Uterus (tissue), 3 donors: ENCODE measurements at regions not wholly inside any gene's neighbourhood (a gene's known extent, or its start where the extent isn't known, plus 50 kb on each side); places are given as distances from the start of the nearest gene placed in this dataset.

Experiments used
- DNase-seq, 2 donors: peaks; one replicate each; pipeline ENCODE4 v3.0.0-alpha.2; 2019 to 2020
- H3K27ac ChIP-seq, 2 donors: fragments of 200-600 bp; sonication (generic); 1 replicate in 1 of 2; 2 replicates in 1 of 2; pipeline ENCODE4 v1.5.1; 2016 to 2018
- H3K27me3 ChIP-seq, 2 donors: fragments of 200-600 bp; sonication (generic); one replicate each; pipeline ENCODE4 v1.5.1; 2018 to 2019; ENCODE audit warnings: control low read depth in 1 of 2
- H3K36me3 ChIP-seq, 2 donors: fragments of 200-600 bp; sonication (generic); one replicate each; pipeline ENCODE4 v1.5.1; 2019; ENCODE audit warnings: control low read depth in 1 of 2
- H3K4me1 ChIP-seq, 2 donors: fragments of 200-600 bp; sonication (generic); one replicate each; pipeline ENCODE4 v1.5.1; 2018 to 2019; ENCODE audit warnings: control low read depth in 1 of 2
- H3K4me3 ChIP-seq, 2 donors: fragments of 200-600 bp; sonication (generic); 1 replicate in 1 of 2; 2 replicates in 1 of 2; pipeline ENCODE4 v1.5.1; 2018 to 2019; ENCODE audit warnings: mild to moderate bottlenecking in 1 of 2
- H3K9me3 ChIP-seq, 2 donors: fragments of 200-600 bp; sonication (generic); one replicate each; pipeline ENCODE4 v1.5.1; 2019; ENCODE audit warnings: control low read depth in 1 of 2
- POLR2A ChIP-seq, 2 donors: fragments of 450-650 bp; IDR thresholded peaks; one replicate each; pipeline ENCODE4 v1.6.1; 2016; ENCODE audit warnings: antibody characterized with exemption in 2 of 2, mild to moderate bottlenecking in 1 of 2, moderate library complexity in 1 of 2
- intact Hi-C: fragments of 100-400 bp; cut with DNase I; formaldehyde crosslinking; loops from one replicate; pipeline ENCODE4 v1.15.1; 2023; ENCODE audit warnings: low total_unique reads
- TF ChIP-seq, protein P1 (sequence below), 4 experiments: fragments of 200-600 bp in 2 of 4; fragments of 450-650 bp in 2 of 4; sonication (generic) in 2 of 4; IDR thresholded peaks; one replicate each; pipeline ENCODE4 v1.5.1; 2016 to 2019; ENCODE audit warnings: antibody characterized with exemption in 4 of 4, mild to moderate bottlenecking in 2 of 4, moderate library complexity in 1 of 4
- donor health status: DM: yes; HTN: yes; CAD: no.

- no peak overlapping the region for H3K4me3 ChIP-seq
- H3K36me3 ChIP-seq, result no peaks in the 10 kb centered on the region
- H3K9me3 ChIP-seq, result no peaks in the 10 kb centered on the region
- TF ChIP-seq, protein P1, sequence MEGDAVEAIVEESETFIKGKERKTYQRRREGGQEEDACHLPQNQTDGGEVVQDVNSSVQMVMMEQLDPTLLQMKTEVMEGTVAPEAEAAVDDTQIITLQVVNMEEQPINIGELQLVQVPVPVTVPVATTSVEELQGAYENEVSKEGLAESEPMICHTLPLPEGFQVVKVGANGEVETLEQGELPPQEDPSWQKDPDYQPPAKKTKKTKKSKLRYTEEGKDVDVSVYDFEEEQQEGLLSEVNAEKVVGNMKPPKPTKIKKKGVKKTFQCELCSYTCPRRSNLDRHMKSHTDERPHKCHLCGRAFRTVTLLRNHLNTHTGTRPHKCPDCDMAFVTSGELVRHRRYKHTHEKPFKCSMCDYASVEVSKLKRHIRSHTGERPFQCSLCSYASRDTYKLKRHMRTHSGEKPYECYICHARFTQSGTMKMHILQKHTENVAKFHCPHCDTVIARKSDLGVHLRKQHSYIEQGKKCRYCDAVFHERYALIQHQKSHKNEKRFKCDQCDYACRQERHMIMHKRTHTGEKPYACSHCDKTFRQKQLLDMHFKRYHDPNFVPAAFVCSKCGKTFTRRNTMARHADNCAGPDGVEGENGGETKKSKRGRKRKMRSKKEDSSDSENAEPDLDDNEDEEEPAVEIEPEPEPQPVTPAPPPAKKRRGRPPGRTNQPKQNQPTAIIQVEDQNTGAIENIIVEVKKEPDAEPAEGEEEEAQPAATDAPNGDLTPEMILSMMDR (IDR thresholded peaks at IDR 0.05), result no peak
- no peak for TF ChIP-seq POLR2A (IDR thresholded peaks at IDR 0.05)
- H3K27me3 ChIP-seq, result no peaks in the 10 kb centered on the region
- no peak for DNase-seq
- H3K27ac ChIP-seq, result no peak overlapping the region
- H3K4me1 ChIP-seq, result no peaks in the 10 kb centered on the region
- intact Hi-C loops, result no loop called here
Observed at GRCh38 chr20:37611852-37612251, 82.0 kb upstream of the CTNNBL1 start.

DNA sequence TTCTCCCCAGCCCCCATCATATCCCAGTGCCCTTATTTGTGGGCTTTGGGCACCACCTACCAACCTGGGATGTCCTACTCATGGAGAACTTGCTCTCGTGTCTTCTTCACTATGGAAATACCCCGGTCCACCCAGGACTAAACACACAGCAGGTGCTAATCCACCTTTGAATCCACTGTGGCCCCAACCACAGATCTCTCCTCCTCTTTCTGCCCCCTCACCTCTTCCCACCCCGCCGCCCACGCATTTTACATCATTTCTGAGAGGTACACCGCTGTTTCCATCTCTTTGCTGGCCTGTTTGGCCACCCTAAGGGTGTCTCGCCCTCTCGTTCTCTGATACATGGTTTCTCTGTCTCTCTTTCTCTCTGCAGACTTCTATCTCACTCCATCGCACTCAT lies 82.5 kb upstream of the CTNNBL1 start:
- intact Hi-C loops, result no loop called here
- no peaks in the 10 kb centered on the region for H3K36me3 ChIP-seq
- no peak for TF ChIP-seq POLR2A (IDR thresholded peaks at IDR 0.05)
- no peaks in the 10 kb centered on the region for H3K27me3 ChIP-seq
- H3K4me1 ChIP-seq, result no peaks in the 10 kb centered on the region
- no peak overlapping the region for H3K27ac ChIP-seq
- no peak overlapping the region for H3K4me3 ChIP-seq
- DNase-seq, result no peak
- no peaks in the 10 kb centered on the region for H3K9me3 ChIP-seq

DNA sequence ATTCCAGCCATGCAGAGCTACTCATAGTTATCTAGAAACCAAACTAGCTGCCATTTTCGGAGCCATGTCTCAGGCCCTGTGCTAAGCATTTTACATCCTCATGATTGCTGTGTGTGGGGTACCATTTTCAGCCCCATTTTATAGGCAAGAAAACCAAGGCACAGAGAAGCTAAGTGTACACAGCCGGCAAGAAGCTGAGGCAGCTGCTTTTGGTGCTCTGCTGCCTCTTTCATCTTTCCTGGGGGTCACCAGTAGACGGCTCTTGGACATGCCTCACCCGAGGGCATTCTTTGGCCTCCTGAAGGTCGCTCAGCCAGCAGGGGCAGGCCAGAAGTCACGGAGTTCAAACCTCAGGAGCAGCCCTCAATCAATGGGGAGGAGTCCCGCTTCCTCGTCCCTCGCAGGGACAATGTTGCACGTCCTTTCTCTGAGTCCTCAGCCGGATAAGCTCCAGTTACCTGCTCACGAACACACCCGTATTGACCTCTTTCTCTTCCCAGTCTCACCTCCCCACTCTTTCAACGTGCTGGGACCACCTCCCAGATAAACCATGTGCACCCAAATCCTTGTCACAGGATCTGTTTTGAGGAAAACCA lies 82.6 kb upstream of the BLCAP start:
- DNase-seq, result no peak
- intact Hi-C loops, result no loop called here
- no peaks in the 10 kb centered on the region for H3K36me3 ChIP-seq
- TF ChIP-seq, protein P1 (IDR thresholded peaks at IDR 0.05), result no peak
- TF ChIP-seq POLR2A (IDR thresholded peaks at IDR 0.05), result no peak
- H3K27ac ChIP-seq, result no peak overlapping the region
- no peak overlapping the region for H3K4me3 ChIP-seq
- no peaks in the 10 kb centered on the region for H3K9me3 ChIP-seq
- H3K4me1 ChIP-seq, result no peaks in the 10 kb centered on the region
- no peaks in the 10 kb centered on the region for H3K27me3 ChIP-seq

GRCh38 chr20:37602634-37603033 lies 75.0 kb upstream of the BLCAP start:
- Histone ChIP-seq H3K27me3 (no peaks in the 10 kb centered on the region), H3K4me1 (no peaks in the 10 kb centered on the region), H3K36me3 (no peaks in the 10 kb centered on the region), H3K9me3 (no peaks in the 10 kb centered on the region), H3K4me3 (no peak overlapping the region), H3K27ac (no peak overlapping the region)
- intact Hi-C loops, result no loop called here
- TF ChIP-seq POLR2A (IDR thresholded peaks at IDR 0.05), result no peak
- TF ChIP-seq, protein P1 (IDR thresholded peaks at IDR 0.05), result no peak
- no peak for DNase-seq

- Histone ChIP-seq H3K27ac (no peak overlapping the region), H3K36me3 (no peaks in the 10 kb centered on the region), H3K9me3 (no peaks in the 10 kb centered on the region), H3K4me1 (no peaks in the 10 kb centered on the region), H3K4me3 (no peak overlapping the region), H3K27me3 (no peaks in the 10 kb centered on the region)
- DNase-seq, result no peak
- intact Hi-C loops, result no loop called here
- TF ChIP-seq, protein P1 (IDR thresholded peaks at IDR 0.05), result no peak
- no peak for TF ChIP-seq POLR2A (IDR thresholded peaks at IDR 0.05)
Observed at GRCh38 chr20:37600486-37600885, 72.8 kb upstream of the BLCAP start.
